ENCODE measurements at regions not wholly inside any gene's neighbourhood (a gene's known extent, or its start where the extent isn't known, plus 50 kb on each side); places are given as distances from the start of the nearest gene placed in this dataset.

- TF ChIP-seq CTCF (IDR thresholded peaks at IDR 0.05; ENCODE audit: low read length) (no peak), EZH2 (optimal IDR thresholded peaks at IDR 0.05; ENCODE audit: low read depth, low read length) (no peak), EZH2phosphoT487 (IDR thresholded peaks at IDR 0.05; ENCODE audit: low read length) (no peak)
Observed at GRCh38 chr3:20652231-20652986, 466.4 kb upstream of the SGO1 start.
